OCI-LY3 (cell line): ENCODE measurements at regions not wholly inside any gene's neighbourhood (a gene's known extent, or its start where the extent isn't known, plus 50 kb on each side); places are given as distances from the start of the nearest gene placed in this dataset.

Source experiments
- H2AFZ ChIP-seq: fragments of 200-600, 300-600 bp; shearing (Covaris generic); 2 replicates; pipeline ENCODE4 v1.6.0; 2014; ENCODE audit warnings: antibody characterized with exemption, low read depth, low read length
- H3K27ac ChIP-seq: fragments of 200-600, 300-600 bp; sonication (generic); 2 replicates; pipeline ENCODE4 v1.5.1; 2014; ENCODE audit warnings: mild to moderate bottlenecking, low read length, moderate library complexity, mixed read lengths
- H3K27me3 ChIP-seq: fragments of 200-600, 300-600 bp; sonication (generic); 2 replicates; pipeline ENCODE4 v1.6.1; 2014; ENCODE audit warnings: low read depth, low read length, mixed read lengths
- H3K36me3 ChIP-seq: fragments of 200-600, 300-600 bp; sonication (generic); replicated peaks from 2 replicates; pipeline ENCODE3; 2014; ENCODE audit warnings: low read depth, low read length, mixed read lengths
- H3K4me1 ChIP-seq: fragments of 300-600, 200-600 bp; sonication (generic); 2 replicates; pipeline ENCODE4 v1.6.1; 2014; ENCODE audit warnings: low read length, mixed read lengths
- H3K4me2 ChIP-seq: fragments of 200-600, 300-600 bp; sonication (generic); 2 replicates; pipeline ENCODE4 v1.6.1; 2014; ENCODE audit warnings: low read length, mixed read lengths
- H3K4me3 ChIP-seq: fragments of 300-600, 200-600 bp; sonication (generic); 2 replicates; pipeline ENCODE4 v1.5.1; 2014; ENCODE audit warnings: antibody characterized with exemption, mild to moderate bottlenecking, low read length, moderate library complexity
- H3K79me2 ChIP-seq: fragments of 300-600, 200-600 bp; shearing (Covaris generic); 2 replicates; pipeline ENCODE4 v1.6.1; 2014; ENCODE audit warnings: mild to moderate bottlenecking, low read length, mixed read lengths
- H3K9ac ChIP-seq: fragments of 300-600, 200-600 bp; shearing (Covaris generic); 2 replicates; pipeline ENCODE4 v1.6.0; 2014; ENCODE audit warnings: mild to moderate bottlenecking, low read length, moderate library complexity
- H3K9me3 ChIP-seq: fragments of 200-600, 300-600 bp; shearing (Covaris generic); 2 replicates; pipeline ENCODE4 v1.6.1; 2014; ENCODE audit warnings: low read length, mixed read lengths; ENCODE audit not compliant: insufficient read depth
- H4K20me1 ChIP-seq: fragments of 200-600, 300-600 bp; sonication (generic); 2 replicates; pipeline ENCODE4 v1.6.1; 2016; ENCODE audit warnings: low read length, mixed read lengths; ENCODE audit not compliant: insufficient read depth
- EZH2phosphoT487 ChIP-seq: fragments of 200-600 bp; shearing (Covaris generic); IDR thresholded peaks from 2 replicates; pipeline ENCODE4 v1.6.1; 2018; ENCODE audit warnings: antibody characterized with exemption, mixed run types, low read depth
- TF ChIP-seq, protein P1 (sequence below): fragments of 200-600, 300-600 bp; sonication (generic); IDR thresholded peaks from 2 replicates; pipeline ENCODE4 v1.5.1; 2014; ENCODE audit warnings: antibody characterized with exemption, low read length, low read depth

DNA sequence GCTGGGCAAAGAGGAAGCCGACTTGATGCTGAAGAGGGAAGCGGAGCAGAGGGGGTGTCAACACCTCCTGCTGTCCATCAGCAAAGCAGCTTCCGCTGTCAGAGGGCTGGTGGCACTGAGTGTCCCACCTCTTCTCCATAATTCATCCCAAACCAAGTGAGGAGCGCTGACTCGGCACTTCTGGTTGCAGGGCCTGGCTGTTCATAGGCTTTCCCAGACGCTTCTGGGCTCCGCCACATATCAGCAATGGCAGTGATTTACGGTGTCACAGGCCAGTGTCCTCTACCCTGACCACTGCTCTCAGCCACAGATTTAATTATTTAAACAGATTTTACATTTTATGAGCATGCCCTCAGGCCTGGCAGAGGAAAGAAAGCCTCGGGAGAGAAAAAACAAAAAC, 70.1 kb upstream of the TENM4 start:
- no peaks in the 10 kb centered on the region for H3K9me3 ChIP-seq
- no peak overlapping the region for H3K9ac ChIP-seq
- H3K79me2 ChIP-seq, result no peaks in the 10 kb centered on the region
- peaks cover 14% of the 10 kb centered on the region for H3K4me1 ChIP-seq
- no peaks in the 10 kb centered on the region for H4K20me1 ChIP-seq
- H3K27me3 ChIP-seq, result no peaks in the 10 kb centered on the region
- H3K4me3 ChIP-seq, result no peak overlapping the region
- H3K27ac ChIP-seq, result no peak overlapping the region
- H3K36me3 ChIP-seq, result no peaks in the 10 kb centered on the region
- no peak overlapping the region for H3K4me2 ChIP-seq
- TF ChIP-seq EZH2phosphoT487, result no peak
- TF ChIP-seq, protein P1, sequence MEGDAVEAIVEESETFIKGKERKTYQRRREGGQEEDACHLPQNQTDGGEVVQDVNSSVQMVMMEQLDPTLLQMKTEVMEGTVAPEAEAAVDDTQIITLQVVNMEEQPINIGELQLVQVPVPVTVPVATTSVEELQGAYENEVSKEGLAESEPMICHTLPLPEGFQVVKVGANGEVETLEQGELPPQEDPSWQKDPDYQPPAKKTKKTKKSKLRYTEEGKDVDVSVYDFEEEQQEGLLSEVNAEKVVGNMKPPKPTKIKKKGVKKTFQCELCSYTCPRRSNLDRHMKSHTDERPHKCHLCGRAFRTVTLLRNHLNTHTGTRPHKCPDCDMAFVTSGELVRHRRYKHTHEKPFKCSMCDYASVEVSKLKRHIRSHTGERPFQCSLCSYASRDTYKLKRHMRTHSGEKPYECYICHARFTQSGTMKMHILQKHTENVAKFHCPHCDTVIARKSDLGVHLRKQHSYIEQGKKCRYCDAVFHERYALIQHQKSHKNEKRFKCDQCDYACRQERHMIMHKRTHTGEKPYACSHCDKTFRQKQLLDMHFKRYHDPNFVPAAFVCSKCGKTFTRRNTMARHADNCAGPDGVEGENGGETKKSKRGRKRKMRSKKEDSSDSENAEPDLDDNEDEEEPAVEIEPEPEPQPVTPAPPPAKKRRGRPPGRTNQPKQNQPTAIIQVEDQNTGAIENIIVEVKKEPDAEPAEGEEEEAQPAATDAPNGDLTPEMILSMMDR, result no peak
- no peak overlapping the region for H2AFZ ChIP-seq

DNA sequence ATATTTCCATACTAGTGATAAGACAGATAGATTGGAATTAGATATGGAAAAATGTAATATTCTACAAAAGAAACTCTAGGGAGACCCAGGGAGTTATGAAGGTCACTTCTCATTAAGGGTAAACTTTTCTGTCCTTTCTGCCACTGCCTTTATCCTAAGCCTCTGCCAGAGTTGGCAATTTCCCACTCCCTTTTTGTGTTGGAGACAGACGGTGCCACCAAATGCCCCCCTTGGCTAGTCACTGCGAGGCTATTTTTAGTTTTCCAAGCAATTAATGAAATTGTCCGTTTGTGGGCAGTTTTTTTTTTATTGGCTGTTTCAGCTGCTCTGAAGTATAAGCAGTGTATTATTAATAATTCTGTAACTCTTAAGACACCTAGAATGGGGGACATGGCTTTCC, 67.6 kb upstream of the TENM4 start:
- Histone ChIP-seq H4K20me1 (no peaks in the 10 kb centered on the region), H3K27me3 (no peaks in the 10 kb centered on the region), H3K4me3 (no peak overlapping the region), H3K27ac (no peak overlapping the region), H3K9ac (no peak overlapping the region), H3K4me1 (peaks cover 14% of the 10 kb centered on the region), H3K36me3 (no peaks in the 10 kb centered on the region), H3K4me2 (no peak overlapping the region), H3K79me2 (no peaks in the 10 kb centered on the region), H3K9me3 (no peaks in the 10 kb centered on the region), H2AFZ (no peak overlapping the region)
- TF ChIP-seq, protein P1, result no peak
- TF ChIP-seq EZH2phosphoT487, result no peak

GRCh38 chr11:79507706-79508105, 66.9 kb upstream of the TENM4 start:
- Histone ChIP-seq H3K4me2 (no peak overlapping the region), H3K4me3 (no peak overlapping the region), H3K9ac (no peak overlapping the region), H3K27me3 (no peaks in the 10 kb centered on the region), H4K20me1 (no peaks in the 10 kb centered on the region), H3K4me1 (peaks cover 9% of the 10 kb centered on the region), H3K79me2 (no peaks in the 10 kb centered on the region), H3K27ac (no peak overlapping the region), H2AFZ (no peak overlapping the region), H3K36me3 (no peaks in the 10 kb centered on the region), H3K9me3 (no peaks in the 10 kb centered on the region)
- TF ChIP-seq, protein P1, result no peak
- no peak for TF ChIP-seq EZH2phosphoT487

- Histone ChIP-seq H3K27me3 (no peaks in the 10 kb centered on the region), H3K4me1 (peaks cover under 1% of the 10 kb centered on the region), H4K20me1 (no peaks in the 10 kb centered on the region), H3K9ac (no peak overlapping the region), H3K36me3 (no peaks in the 10 kb centered on the region), H2AFZ (no peak overlapping the region), H3K27ac (no peak overlapping the region), H3K9me3 (no peaks in the 10 kb centered on the region), H3K4me2 (no peak overlapping the region), H3K79me2 (no peaks in the 10 kb centered on the region), H3K4me3 (no peak overlapping the region)
- TF ChIP-seq, protein P1, result no peak
- TF ChIP-seq EZH2phosphoT487, result no peak
These were observed 66.0 kb upstream of the TENM4 start for GRCh38 chr11:79506734-79507344.
